Epithelial cell of prostate (primary cell): ENCODE measurements at regions not wholly inside any gene's neighbourhood (a gene's known extent, or its start where the extent isn't known, plus 50 kb on each side); places are given as distances from the start of the nearest gene placed in this dataset.

Experiments
- DNase-seq: peaks from one replicate; pipeline ENCODE4 v3.0.0-alpha.2; 2011; ENCODE audit warnings: low read depth, low spot score
- H3K27ac ChIP-seq: fragments of 450-650 bp; 2 replicates; pipeline ENCODE4 v1.5.1; 2017; ENCODE audit warnings: mild to moderate bottlenecking

DNA sequence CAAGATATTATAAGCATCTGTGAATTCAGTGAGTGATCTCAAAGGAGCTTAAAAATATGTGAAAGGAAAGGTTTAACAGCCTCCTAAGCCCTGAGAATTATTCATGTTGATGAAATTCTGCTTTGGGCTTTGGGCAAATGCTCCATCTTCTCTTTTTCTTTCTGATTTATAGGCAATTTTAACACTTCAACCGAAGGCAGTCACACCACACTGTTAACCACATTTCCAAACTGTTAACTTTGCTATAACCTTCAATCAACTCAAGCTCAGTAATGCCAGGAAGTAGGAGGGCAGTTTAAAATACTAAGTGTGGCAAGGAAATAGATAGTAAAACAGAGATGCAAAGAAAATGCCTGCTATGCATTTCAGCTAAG is 54.4 kb upstream of the NEK7 start:
- H3K27ac ChIP-seq, result no peak overlapping the region
- DNase-seq, result no peak

DNA sequence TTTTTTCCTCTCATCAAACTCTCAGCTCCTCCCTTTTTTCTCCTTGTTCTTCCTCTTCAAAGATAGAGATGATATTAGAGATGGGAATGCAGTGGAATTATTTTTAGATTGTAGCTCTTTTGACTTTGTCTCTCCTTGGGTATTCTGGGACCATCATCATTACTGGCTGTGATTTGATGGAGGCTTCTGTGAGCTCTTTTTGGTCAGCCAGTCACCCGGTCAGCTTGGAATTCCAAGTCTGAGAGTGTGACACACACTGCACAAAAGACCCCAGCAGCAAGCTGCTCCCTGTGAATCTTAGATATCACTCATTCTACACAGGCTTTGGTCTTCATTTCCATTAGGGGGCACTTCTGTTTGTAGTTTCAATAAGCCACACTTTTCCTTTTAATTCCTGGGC is 51.6 kb upstream of the NEK7 start:
- DNase-seq, result no peak
- no peak overlapping the region for H3K27ac ChIP-seq

GRCh38 chr1:198106011-198106410 is 50.8 kb upstream of the NEK7 start:
- DNase-seq, result no peak
- no peak overlapping the region for H3K27ac ChIP-seq
